ENCODE measurements at regions not wholly inside any gene's neighbourhood (a gene's known extent, or its start where the extent isn't known, plus 50 kb on each side); places are given as distances from the start of the nearest gene placed in this dataset.
A peak's percentile ranks its signal among the peaks of the same experiment; 100 is the strongest.

DNA sequence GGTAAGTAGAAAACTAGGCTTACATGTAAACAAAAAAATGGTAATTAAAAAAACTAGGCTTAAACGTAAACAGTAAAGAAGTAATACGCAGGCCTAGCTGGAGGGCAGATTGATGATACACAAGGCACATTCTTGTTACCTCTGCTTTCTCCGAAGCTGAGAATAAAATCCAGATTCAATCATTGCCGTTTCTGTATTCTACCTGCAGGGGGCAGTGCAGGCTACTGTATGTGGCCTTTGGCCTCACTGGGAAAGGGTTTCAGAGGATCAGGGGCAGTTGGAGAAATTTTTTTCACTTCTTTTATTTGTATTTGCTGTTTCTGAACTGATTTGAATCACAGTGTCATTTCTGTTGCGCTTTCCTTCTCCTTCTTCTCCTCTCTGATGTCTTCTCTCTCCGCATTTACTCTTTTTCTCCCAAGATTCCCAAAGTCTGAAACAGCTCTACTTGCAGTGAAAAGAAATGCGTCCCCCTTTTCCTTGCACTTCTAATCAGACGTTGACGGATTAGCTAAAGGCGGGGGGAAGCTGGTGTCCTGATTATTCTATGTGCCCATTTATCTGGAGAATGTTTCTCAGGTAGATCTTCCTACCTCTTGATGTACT lies 67.1 kb upstream of the MCTP2 start:
- TF ChIP-seq, protein P1, sequence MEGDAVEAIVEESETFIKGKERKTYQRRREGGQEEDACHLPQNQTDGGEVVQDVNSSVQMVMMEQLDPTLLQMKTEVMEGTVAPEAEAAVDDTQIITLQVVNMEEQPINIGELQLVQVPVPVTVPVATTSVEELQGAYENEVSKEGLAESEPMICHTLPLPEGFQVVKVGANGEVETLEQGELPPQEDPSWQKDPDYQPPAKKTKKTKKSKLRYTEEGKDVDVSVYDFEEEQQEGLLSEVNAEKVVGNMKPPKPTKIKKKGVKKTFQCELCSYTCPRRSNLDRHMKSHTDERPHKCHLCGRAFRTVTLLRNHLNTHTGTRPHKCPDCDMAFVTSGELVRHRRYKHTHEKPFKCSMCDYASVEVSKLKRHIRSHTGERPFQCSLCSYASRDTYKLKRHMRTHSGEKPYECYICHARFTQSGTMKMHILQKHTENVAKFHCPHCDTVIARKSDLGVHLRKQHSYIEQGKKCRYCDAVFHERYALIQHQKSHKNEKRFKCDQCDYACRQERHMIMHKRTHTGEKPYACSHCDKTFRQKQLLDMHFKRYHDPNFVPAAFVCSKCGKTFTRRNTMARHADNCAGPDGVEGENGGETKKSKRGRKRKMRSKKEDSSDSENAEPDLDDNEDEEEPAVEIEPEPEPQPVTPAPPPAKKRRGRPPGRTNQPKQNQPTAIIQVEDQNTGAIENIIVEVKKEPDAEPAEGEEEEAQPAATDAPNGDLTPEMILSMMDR (IDR thresholded peaks at IDR 0.05 in 2 of 3, conservative IDR thresholded peaks at IDR 0.05 in 1 of 3; ENCODE audit: control insufficient read depth in 2 of 3, extremely low read depth in 1 of 3, insufficient read depth in 1 of 3, low read depth in 3 of 3, low read length in 3 of 3) = peak; percentile 69 to 83 (median 80)
- TF ChIP-seq IRF4 (IDR thresholded peaks at IDR 0.05; ENCODE audit: low read depth, low read length) = no peak
- TF ChIP-seq, protein P2, sequence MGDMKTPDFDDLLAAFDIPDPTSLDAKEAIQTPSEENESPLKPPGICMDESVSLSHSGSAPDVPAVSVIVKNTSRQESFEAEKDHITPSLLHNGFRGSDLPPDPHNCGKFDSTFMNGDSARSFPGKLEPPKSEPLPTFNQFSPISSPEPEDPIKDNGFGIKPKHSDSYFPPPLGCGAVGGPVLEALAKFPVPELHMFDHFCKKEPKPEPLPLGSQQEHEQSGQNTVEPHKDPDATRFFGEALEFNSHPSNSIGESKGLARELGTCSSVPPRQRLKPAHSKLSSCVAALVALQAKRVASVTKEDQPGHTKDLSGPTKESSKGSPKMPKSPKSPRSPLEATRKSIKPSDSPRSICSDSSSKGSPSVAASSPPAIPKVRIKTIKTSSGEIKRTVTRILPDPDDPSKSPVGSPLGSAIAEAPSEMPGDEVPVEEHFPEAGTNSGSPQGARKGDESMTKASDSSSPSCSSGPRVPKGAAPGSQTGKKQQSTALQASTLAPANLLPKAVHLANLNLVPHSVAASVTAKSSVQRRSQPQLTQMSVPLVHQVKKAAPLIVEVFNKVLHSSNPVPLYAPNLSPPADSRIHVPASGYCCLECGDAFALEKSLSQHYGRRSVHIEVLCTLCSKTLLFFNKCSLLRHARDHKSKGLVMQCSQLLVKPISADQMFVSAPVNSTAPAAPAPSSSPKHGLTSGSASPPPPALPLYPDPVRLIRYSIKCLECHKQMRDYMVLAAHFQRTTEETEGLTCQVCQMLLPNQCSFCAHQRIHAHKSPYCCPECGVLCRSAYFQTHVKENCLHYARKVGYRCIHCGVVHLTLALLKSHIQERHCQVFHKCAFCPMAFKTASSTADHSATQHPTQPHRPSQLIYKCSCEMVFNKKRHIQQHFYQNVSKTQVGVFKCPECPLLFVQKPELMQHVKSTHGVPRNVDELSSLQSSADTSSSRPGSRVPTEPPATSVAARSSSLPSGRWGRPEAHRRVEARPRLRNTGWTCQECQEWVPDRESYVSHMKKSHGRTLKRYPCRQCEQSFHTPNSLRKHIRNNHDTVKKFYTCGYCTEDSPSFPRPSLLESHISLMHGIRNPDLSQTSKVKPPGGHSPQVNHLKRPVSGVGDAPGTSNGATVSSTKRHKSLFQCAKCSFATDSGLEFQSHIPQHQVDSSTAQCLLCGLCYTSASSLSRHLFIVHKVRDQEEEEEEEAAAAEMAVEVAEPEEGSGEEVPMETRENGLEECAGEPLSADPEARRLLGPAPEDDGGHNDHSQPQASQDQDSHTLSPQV (IDR thresholded peaks at IDR 0.05) = 0 out of 2 replicates have a peak, but pooled peaks have one; percentile 14
- TF ChIP-seq SUZ12 (IDR thresholded peaks at IDR 0.05; ENCODE audit: unreplicated experiment) = no peak
- TF ChIP-seq TCF3 (IDR thresholded peaks at IDR 0.05; ENCODE audit: borderline replicate concordance, insufficient read depth, low read depth, low read length) = no peak
- TF ChIP-seq RAD21 (IDR thresholded peaks at IDR 0.05; ENCODE audit: insufficient read depth, low read depth, low read length) = peak; percentile 97
- TF ChIP-seq SMC3 (IDR thresholded peaks at IDR 0.05; ENCODE audit: borderline replicate concordance, low read length) = peak; percentile 97
- 0 out of 4 replicates have a peak, but pooled peaks of 1 of the 2 experiments have one; percentile 14 for TF ChIP-seq IKZF2 (IDR thresholded peaks at IDR 0.05)
- TF ChIP-seq RB1 (IDR thresholded peaks at IDR 0.05; ENCODE audit: borderline replicate concordance) = peak; percentile 54; the same call in 1 of the 2 replicates
- 0 out of 2 replicates have a peak, but pooled peaks have one; percentile 17 for TF ChIP-seq YY1 (IDR thresholded peaks at IDR 0.05; ENCODE audit: low read depth, low read length)
- TF ChIP-seq, protein P3, sequence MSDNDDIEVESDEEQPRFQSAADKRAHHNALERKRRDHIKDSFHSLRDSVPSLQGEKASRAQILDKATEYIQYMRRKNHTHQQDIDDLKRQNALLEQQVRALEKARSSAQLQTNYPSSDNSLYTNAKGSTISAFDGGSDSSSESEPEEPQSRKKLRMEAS (IDR thresholded peaks at IDR 0.05; ENCODE audit: low read depth, low read length) = no peak
- TF ChIP-seq NFIC (IDR thresholded peaks at IDR 0.05; ENCODE audit: low read depth, low read length) = no peak
- peak; percentile 27; the same call in 1 of the 2 replicates for TF ChIP-seq IKZF1 (conservative IDR thresholded peaks at IDR 0.05)
- Histone ChIP-seq H3K4me1 (ENCODE audit: control insufficient read depth, insufficient read depth, low read length) (no peaks in the 10 kb centered on the region), H3K4me2 (ENCODE audit: control insufficient read depth, insufficient read depth) (no peak overlapping the region), H3K36me3 (ENCODE audit: control insufficient read depth in 2 of 2, insufficient read depth in 2 of 2, low read length in 1 of 2) (no peaks in the 10 kb centered on the region), H3K27ac (ENCODE audit: control insufficient read depth, insufficient read depth) (no peak overlapping the region), H3K79me2 (ENCODE audit: control insufficient read depth, insufficient read depth, low read length) (no peaks in the 10 kb centered on the region), H4K20me1 (ENCODE audit: control insufficient read depth, insufficient read depth) (no peaks in the 10 kb centered on the region), H3K27me3 (replicated peaks in 1 of 2; ENCODE audit: control insufficient read depth in 2 of 2, insufficient read depth in 2 of 2, low read length in 1 of 2) (no peaks in the 10 kb centered on the region), H3K9me3 (replicated peaks; ENCODE audit: control insufficient read depth, insufficient read depth, low read length) (no peaks in the 10 kb centered on the region; the same call in 2 of the 3 replicates), H3K9ac (ENCODE audit: control insufficient read depth, insufficient read depth, low read length) (no peak overlapping the region), H3K4me3 (no peak overlapping the region), H2AFZ (ENCODE audit: control insufficient read depth, low read depth, low read length) (no peak overlapping the region)
- ChIA-PET SMC1A (ENCODE audit: uncharacterized antibody, unreplicated experiment) (interaction anchor here (0.7 to 8.2 kb wide), 32 partner anchors 9 to 307 kb away, joined by 3 to 266 read pairs (median 4); partner anchors contain the start of gene MCTP2), CTCF (interaction anchor here (0.6 to 12.5 kb wide), 49 partner anchors 9 to 507 kb away, joined by 3 to 417 read pairs (median 4); partner anchors contain the start of gene MCTP2), POLR2A (interaction anchor here (1.3 to 2.9 kb wide), 2 partner anchors 157 to 160 kb away, joined by 3 to 12 read pairs; no protein-coding TSS in a partner anchor), RAD21 (ENCODE audit: unreplicated experiment) (interaction anchor here (0.6 to 9.1 kb wide), 28 partner anchors 8 to 413 kb away, joined by 3 to 268 read pairs (median 4); partner anchors contain the start of gene MCTP2)
- peak; percentile 93 for FAIRE-seq
- intact Hi-C loops (cut with micrococcal nuclease; ENCODE audit: unreplicated experiment) (loop anchor here (1.0 to 10.0 kb wide), 3 partner anchors 66 to 410 kb away; partner anchors contain the start of gene MCTP2), in situ Hi-C loops (cut with MboI) (loop anchor here (5.0 kb wide), 1 partner anchor 158 kb away; no protein-coding TSS in a partner anchor)
- WGBS (ENCODE audit: insufficient coverage, insufficient replicate concordance, low lambda C conversion rate, missing lambda C conversion rate) = 16% methylated on average over 10 of the region's 10 CpGs
- peak; percentile 82 for ATAC-seq
- no peak for DNase-seq (ENCODE audit: low read depth, low spot score)
- no TSS peak for BruUV-seq (replicated peaks)

All from GM12878 (cell line).